GM18517 (cell line): ENCODE measurements at regions not wholly inside any gene's neighbourhood (a gene's known extent, or its start where the extent isn't known, plus 50 kb on each side); places are given as distances from the start of the nearest gene placed in this dataset.

Experiments
- ATAC-seq: cut with Tn5 transposase; IDR thresholded peaks from one replicate; pipeline ENCODE4 v1.9.1; 2021; ENCODE audit warnings: mild to moderate bottlenecking, moderate library complexity; ENCODE audit not compliant: unreplicated experiment

DNA sequence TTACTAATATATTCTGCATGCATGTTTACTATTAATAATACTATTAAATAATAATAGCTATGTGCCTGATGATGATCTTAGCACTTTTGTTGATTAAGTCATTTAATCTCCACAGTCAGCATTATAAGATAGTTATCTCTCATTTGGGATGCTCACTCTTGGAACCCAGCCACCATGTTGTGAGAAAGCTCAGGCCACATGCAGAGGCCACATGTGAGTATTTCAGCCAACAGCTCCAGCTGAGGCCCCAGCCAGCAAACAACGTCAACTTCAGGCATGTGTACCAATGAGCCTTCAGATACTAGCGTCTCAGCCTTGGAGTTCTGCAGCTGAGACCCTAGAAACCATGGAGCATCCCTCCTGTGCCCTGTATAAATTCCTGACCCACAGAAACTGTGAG lies 798.1 kb upstream of the LRRC4C start:
- ATAC-seq: no peak

DNA sequence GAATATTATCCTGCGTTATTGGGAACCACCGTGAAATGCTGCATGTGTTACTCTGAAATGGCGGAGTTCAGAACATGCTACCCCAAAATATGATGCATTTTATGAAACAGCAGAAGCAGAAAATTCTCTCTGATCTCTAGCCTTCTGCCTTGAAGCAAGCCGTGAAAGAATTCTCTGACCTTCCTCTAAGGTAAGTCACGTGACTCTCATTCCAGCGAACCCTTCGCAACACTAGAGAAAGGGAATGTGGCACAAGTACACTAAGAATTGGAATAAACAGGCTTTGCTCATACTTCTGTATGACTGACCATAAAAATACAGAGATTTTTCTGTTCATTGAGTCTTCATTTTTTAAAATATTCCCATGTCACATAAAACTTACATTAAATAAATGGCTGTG lies 805.6 kb upstream of the LRRC4C start:
- ATAC-seq: no peak

DNA sequence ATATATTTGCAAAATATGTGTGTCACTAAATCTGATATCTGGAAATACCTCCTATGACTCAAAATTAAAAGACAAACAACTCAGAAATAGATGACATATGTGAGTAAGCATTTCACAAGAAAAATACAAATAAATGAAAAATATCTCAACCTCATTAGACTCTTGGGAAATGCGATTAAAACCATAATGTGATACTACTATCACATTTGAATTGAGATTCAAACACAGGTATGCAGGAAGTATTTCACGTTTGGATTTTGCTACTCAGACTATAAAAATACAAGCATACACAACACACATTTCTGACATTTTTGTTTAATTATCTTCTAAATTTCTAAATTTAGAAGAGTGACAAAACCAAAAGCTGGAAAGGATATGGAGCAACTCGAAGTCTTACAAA lies 811.9 kb upstream of the LRRC4C start:
- ATAC-seq: no peak

DNA sequence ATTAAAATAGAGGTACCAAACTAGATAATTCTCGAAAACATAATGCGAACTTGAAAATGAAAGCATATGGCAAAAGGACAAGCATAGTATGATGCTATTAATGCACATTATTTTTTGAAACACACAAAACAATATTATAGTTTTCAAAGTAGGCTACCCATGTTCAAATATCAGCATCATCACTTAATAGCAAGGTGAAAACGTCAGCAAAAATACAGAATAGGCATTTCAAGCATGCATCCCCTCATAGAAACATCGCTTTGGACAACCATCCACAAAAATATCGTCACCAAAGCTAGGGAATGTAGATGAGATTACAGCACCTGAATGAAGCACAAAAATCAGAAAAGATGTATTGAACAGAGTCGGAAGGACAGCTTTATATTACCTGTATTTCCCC lies 814.5 kb upstream of the LRRC4C start:
- no peak for ATAC-seq

DNA sequence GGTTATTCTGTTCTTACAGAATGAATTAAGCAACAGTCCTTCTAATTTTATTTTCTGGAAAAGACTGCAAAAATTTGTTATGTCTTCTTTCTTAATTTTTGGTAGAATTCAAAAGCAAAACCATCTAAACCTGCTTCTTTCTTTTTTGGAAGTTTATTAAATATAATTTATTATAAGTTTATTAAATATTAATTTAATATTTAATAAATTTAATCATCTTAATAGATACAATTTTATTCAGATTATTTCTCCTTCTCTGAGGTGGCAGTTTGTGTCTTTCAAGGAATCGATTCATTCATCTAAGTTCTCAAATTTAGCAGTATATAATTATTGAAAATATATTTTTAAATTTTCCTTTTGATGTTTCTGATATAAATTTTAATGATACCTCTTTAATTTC lies 837.5 kb upstream of the LRRC4C start:
- no peak for ATAC-seq

DNA sequence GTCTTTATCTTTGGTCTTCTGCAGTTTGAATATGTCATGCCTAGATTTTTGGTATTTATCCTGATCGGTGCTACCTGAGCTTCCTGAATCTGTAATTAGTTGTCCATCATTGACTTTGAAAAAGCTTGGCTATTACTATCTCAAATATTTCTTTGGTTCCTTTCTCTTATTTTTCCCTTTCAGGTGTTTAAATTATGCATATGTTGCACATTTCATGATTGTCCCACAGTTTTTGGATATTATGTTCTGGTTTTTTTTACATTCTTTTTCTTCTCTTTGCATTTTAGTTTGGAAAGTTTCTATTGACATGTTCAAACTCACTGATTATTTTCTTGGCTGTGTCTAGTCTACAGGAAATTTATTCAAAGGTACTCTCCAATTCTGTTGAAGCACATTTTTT lies 840.3 kb upstream of the LRRC4C start:
- no peak for ATAC-seq

DNA sequence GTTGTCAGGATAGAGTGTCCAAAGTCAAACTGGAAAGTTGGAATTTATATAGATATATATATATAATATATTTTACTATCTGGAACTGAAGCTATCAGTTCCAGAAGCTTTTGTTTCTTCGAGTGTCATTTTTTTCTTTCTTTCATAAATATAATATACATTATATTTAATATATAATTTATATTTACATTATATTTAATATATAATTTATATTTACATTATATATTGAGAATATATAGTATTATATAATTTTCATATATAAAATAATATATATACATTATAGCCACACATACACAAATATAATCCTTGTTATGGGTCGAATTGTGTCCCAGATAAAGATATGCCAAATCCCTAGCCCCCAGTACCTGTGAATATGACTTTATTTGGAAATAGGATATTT lies 842.3 kb upstream of the LRRC4C start:
- ATAC-seq: no peak

DNA sequence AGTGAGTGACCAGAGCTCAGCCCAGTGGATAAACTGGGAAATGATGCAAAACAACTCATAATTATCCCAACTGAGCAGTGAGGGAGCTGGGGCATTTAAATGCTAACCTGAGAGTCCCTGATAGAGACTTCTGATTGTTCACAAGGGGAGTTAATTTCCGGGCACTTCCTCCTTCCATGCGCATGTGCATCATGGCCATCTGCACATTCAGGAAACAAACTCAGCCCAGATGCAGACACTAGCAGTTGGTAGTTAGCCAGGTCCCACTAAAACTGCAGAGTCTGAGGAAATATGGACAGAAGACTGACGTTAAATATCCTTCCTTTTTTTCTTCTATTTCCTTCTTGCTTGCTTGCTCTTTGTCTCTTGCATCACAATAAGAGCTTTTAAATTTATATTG lies 852.1 kb upstream of the LRRC4C start:
- ATAC-seq: no peak

DNA sequence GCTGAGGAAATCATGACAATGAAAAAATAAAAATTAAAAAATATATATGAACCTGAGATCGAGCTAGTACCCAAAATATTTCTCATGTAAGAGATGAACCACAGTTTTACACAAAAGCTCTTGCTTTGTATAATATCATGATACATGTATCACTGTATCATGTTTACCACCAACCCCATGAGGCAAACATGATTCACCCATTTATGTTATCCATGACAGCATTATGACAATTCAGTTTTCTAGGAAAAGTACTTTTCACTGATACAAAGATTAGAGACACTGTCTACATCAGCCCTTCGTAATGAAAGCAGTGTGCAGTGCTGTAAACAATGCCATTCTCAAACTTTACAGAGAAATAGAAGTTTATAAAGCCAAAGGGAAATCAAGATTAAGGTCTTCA lies 852.5 kb upstream of the LRRC4C start:
- no peak for ATAC-seq

DNA sequence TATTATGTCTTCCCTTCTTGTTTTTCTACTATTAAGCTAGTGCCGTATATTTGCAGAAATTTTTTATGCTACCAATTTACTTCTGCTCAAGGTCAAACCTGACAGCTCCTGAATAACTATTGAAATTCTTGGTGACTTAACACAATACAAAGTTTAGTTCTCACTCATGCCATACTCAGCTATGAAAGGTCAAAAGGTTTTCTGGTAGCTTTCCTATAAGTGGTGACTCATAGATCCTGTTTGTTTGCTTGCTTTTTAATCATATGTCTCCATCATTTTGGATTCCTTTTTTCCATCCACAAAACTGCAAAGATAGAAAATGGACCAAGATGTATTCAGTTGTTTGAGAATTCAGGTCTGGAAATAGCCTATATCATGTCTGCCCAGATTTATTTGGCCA lies 855.8 kb upstream of the LRRC4C start:
- no peak for ATAC-seq

DNA sequence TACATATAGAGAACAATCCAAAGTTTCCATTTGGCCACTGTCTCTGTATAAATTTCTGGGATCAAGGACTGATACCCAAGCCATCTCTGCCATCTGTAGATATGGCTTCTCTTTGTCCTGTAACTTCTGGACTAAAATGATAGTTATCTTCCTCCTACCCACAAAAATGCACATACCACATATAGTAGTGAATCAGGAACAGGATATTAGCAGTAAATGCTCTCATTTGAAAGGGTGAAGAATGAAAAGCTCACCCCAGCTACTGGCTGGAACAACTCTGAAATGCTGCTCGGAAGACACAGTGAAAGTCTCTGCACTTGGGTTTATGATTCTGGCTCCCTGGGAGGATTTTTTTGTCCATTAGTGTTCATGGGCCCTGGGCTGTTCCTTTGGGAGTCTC lies 856.4 kb upstream of the LRRC4C start:
- no peak for ATAC-seq

DNA sequence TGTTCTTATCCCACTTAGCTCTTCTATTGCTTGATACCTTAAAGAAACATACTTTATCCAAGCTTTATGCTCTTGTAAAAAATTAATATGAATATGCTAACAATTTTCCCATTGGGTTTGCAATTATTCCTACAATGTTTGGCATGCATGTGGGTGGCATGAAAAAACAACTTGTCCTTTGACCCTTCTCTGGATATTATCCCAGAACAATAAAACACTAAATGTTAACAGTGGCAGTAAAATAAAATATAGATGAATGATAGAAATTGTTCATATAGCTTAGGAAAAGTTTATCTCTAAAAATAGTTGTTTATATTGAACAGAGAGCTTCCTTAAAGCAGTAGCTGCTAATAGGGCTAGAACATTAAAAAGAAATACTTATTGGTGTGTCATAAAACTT lies 860.5 kb upstream of the LRRC4C start:
- no peak for ATAC-seq

DNA sequence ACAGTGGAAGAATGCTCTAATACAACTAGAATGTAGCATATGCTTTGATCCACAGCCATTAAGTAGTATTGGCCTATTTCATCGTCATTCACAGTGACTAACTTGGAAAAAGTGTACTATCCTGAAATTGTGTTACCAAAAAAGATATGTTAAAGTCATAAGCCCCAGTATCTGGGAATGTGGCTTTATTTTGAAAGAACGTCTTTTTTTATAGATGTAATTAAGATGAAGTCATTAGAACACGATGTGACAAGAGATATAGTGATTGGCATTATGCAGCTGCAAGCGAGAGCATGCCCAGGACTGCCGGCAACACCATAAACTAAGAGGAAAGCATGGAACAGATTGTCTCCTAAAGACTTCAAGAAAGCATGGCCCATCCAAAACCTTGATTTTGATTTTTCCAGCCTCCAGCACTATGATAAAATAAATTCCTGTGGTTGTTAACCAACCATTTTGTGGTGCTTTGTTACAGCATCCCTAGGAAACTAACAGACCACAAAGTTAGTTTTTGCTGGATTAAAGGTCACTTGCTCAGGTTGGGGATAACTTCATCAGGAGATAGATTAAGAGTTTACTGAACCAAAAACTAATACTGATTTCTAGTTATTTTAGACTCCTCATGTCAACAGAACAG lies 870.6 kb upstream of the LRRC4C start:
- ATAC-seq: no peak

DNA sequence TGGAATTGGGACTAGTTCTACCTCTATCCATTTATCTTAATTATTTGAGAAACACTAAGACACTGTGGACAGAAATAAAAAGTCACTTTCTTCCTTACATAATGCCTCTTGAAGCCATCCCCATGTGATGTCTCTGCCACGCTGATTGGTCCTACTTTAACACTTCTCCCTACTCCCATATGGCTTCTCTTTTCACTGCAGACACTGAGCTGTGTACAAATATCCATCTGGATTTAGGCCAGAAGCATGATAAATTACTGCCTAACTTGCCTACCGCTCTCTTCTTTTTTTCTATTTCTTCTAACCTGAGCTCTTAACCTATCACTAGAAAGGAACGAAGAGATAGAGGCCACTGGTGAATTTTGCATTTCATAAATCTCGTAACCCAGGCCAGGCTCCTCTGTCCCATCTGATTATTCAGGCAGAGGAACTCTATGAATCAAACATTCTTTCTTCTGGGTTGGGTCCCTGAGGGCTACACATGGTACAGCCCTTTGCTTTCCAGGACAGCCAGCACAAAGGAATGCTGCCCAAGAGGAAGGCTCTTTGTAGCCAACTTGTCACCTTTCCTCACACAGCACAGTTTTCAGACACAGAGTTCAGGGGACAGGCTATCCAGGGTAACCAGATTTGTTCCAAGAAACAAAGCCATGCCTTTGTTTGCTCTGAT lies 878.5 kb upstream of the LRRC4C start:
- no peak for ATAC-seq

DNA sequence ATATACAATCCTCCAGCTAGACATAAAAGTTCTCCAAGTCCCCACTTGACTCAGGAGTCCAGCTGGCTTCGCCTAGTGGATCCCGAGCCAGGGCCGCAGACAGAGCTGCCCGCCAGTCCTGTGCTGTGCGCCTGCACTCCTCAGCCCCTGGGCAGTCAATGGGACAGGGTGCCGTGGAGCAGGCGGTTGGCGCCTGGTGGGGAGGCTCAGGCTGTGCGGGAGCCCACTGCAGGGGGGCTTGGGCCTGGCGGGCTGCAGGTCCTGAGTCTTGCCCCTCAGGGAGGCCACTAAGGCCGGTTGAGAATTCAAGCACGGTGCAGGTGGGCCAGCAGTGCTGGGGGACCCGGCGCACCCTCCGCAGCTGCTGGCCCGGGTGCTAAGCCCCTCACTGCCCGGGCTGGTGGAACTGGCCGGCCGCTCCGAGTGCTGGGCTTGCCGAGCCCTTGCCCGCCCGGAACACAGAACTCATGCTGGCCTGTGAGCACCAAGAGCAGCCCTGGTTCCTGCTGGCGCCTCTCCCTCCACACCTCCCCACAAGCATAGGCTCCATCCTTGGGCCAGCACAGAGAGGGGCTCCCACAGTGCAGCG lies 884.8 kb upstream of the LRRC4C start:
- ATAC-seq: no peak

DNA sequence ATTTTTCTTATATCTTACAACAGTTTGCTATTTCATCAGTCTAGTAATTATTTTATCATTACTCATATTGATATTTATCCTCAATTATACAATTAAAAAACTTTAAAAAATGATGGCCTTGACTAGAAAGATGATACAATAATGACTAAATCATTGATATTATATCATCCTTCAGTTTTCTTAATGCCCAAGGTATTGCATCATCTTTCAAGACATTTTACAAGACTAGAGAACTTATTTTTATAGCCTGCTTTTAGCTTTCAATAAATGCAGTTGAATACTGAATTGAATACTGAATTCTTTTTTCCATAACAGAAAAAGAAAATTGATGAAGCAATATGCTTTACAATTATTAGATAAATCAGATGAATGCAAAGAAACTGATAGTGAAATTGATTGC lies 886.5 kb upstream of the LRRC4C start:
- ATAC-seq: no peak

DNA sequence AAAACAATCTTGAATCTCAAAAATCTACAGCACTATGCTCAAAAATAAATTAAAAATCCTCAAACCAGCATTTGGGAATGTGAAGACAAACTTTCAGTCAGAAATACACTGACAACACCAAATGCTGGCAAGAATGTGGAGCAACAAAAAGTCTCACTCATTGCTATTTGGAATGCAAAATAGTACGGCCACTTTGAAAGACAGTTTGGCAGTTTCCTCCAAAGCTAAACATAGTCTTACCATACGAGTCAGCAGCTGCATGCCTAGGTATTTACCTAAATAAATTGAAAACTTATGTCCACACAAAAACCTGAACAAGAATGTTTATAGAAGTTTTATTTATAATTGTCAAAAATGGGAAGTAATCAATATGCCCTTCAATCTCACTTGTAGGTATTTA lies 904.2 kb upstream of the LRRC4C start:
- ATAC-seq: no peak

DNA sequence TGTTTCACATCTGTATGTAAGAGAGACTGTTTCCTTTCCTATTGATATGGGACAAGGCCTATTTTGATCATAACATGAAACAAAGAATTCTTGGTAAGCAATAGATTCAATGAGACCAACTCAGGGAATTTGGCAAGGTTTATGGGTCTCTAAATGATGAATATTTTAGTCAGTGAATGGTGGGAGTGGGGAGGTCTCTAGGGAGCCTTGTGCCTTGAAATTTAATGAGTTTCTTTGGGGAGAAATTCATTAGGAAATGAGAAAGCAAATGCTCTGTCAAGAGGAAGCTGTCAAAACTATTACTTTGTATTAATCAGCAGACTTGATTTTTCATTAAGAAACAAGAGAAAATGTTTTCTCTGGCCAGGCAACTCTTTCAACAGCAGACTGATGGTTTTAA lies 921.7 kb upstream of the API5 start:
- no peak for ATAC-seq

DNA sequence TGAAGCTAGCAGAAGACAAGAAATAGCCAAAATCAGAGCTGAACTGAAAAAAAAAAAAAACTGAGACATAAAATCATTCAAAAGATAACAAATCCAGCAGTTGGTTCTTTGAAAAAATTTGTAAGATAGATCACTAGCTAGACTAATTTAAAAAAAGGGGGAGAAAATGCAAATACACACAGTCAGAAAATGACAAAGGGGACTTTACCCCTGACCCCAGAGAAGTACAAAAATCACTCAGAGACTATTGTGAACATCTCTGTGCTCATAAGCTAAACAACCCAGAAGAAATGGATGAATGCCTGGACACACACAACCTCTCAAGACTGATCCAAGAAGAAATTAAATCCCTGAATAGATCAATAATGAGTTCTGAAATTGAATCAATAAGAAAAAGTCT lies 914.3 kb upstream of the API5 start:
- no peak for ATAC-seq

DNA sequence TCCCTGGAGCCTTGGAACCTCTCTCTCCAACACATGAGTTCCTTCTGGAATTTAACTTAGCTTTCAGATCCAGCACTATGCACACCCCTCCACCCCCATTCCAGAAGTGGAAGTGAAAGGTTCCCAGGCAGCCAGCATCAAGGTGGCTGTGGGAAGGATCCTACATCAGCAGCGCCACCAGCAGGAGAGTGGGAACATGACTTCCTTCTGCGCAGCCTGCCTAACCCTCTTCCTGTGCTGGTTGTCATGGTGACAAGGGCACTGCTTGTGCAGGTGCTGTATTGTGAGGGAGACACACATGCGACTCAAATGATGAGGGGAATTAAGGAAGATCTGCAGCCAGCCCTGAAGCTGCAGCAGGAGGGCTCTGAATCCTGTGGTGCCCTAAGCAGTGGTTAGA lies 904.5 kb upstream of the API5 start:
- no peak for ATAC-seq

DNA sequence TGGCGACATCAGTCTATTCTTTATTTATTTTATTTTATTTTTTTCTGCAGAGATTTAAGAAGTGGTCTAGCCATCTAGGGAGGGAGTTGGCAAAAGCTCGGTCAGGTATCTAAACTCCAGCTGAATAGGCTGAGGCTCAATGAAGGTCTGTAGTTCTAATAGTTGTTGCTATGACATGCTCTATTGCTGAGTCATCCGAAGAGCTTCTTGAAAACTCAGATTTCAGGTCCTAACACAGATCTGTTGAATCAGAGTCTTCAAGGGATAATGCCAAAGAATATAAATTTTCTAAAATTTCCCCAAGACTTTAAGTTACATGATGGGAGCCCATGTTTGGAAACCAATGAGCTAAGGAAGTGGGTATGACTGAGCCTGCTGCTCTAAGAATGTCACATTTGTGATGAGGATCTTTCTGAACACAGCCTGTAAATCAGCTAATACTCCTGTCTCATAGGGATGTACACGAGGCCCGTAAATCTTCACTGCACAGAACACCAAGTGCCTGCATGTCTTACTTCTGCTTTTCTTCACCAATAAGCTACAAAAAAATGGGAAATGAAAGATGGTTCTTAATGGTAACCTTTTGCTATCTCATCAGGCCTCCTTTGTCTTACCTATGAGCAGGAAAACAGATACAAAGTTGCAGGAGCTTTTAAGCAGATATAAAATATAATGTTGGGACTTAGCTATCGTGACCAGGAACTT lies 901.4 kb upstream of the API5 start:
- no peak for ATAC-seq

DNA sequence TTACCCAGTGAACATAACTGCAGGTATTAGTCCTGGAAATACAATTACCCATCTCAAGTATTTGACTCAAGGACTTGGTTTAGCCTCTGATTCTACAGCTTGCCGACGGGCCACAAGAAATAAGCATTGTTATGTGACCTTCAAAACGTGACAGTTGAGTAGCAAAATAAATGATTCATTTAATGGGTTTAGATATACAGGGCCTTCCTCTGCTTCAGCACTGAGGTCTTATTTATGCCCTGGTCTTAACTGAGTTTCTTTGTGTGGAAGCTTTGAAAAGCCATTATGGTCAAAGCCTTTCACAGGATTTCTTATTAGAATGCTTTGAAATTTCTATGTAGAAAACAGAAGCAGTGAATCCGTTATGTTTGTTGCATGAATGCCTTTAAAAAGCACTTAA lies 899.2 kb upstream of the API5 start:
- no peak for ATAC-seq
